H9 (cell line): ENCODE measurements at regions not wholly inside any gene's neighbourhood (a gene's known extent, or its start where the extent isn't known, plus 50 kb on each side); places are given as distances from the start of the nearest gene placed in this dataset.

Experiments used
- DNase-seq: peaks from one replicate; pipeline ENCODE4 v3.0.0-alpha.2; 2017
- H2AFZ ChIP-seq: one replicate; pipeline ENCODE4 v1.6.1; 2013; ENCODE audit warnings: mild to moderate bottlenecking, low read length, control low read depth, moderate library complexity
- H2AK5ac ChIP-seq: 2 replicates; pipeline ENCODE4 v1.6.1; 2013; ENCODE audit warnings: low read length, control low read depth, mixed read lengths; ENCODE audit not compliant: insufficient read length
- H2BK120ac ChIP-seq: one replicate; pipeline ENCODE4 v1.6.1; 2013; ENCODE audit warnings: low read depth, mild to moderate bottlenecking, low read length, control low read depth, inconsistent platforms; ENCODE audit not compliant: poor library complexity, severe bottlenecking
- H2BK12ac ChIP-seq: 2 replicates; pipeline ENCODE4 v1.6.1; 2013; ENCODE audit warnings: low read length, control low read depth, mixed read lengths, low read depth; ENCODE audit not compliant: insufficient read length
- H2BK15ac ChIP-seq: 2 replicates; pipeline ENCODE4 v1.6.1; 2013; ENCODE audit warnings: low read depth, low read length, control low read depth
- H2BK20ac ChIP-seq: one replicate; pipeline ENCODE4 v1.6.1; 2013; ENCODE audit warnings: low read depth, mild to moderate bottlenecking, low read length, control low read depth, inconsistent platforms; ENCODE audit not compliant: poor library complexity, severe bottlenecking
- H2BK5ac ChIP-seq: 2 replicates; pipeline ENCODE4 v1.6.1; 2013; ENCODE audit warnings: low read length, control low read depth, mixed read lengths; ENCODE audit not compliant: insufficient read length
- H3K14ac ChIP-seq: 2 replicates; pipeline ENCODE4 v1.6.1; 2013; ENCODE audit warnings: low read length, control low read depth; ENCODE audit not compliant: insufficient read depth
- H3K18ac ChIP-seq: 2 replicates; pipeline ENCODE4 v1.6.1; 2013; ENCODE audit warnings: low read depth, mild to moderate bottlenecking, mixed read lengths, low read length, control low read depth; ENCODE audit not compliant: insufficient read length
- H3K23ac ChIP-seq: 2 replicates; pipeline ENCODE4 v1.6.1; 2013; ENCODE audit warnings: low read length, control low read depth, mixed read lengths, low read depth; ENCODE audit not compliant: insufficient read length
- H3K23me2 ChIP-seq: 2 replicates; pipeline ENCODE4 v1.6.1; 2013; ENCODE audit warnings: low read depth, mild to moderate bottlenecking, mixed read lengths, low read length, control low read depth; ENCODE audit not compliant: insufficient read length, poor library complexity, severe bottlenecking
- H3K27ac ChIP-seq: 2 replicates; pipeline ENCODE4 v1.5.1; 2013; ENCODE audit warnings: low read length, control low read depth, mixed read lengths, low read depth; ENCODE audit not compliant: insufficient read length
- H3K27me3 ChIP-seq: 2 replicates; pipeline ENCODE4 v1.6.1; 2013; ENCODE audit warnings: low read length, control low read depth, inconsistent platforms; ENCODE audit not compliant: insufficient read depth
- H3K4ac ChIP-seq: 2 replicates; pipeline ENCODE4 v1.6.1; 2013; ENCODE audit warnings: low read depth, mild to moderate bottlenecking, control low read depth, inconsistent platforms, low read length, moderate library complexity
- H3K4me1 ChIP-seq: 2 replicates; pipeline ENCODE4 v1.6.1; 2013; ENCODE audit warnings: low read length, control low read depth, inconsistent platforms; ENCODE audit not compliant: insufficient read depth
- H3K4me2 ChIP-seq: 2 replicates; pipeline ENCODE4 v1.6.1; 2013; ENCODE audit warnings: low read length, control low read depth, mixed read lengths; ENCODE audit not compliant: insufficient read length, insufficient read depth
- H3K56ac ChIP-seq: 2 replicates; pipeline ENCODE4 v1.6.1; 2013; ENCODE audit warnings: low read depth, mild to moderate bottlenecking, mixed read lengths, low read length, control low read depth; ENCODE audit not compliant: insufficient read length
- H3K79me1 ChIP-seq: 2 replicates; pipeline ENCODE4 v1.6.1; 2013; ENCODE audit warnings: low read depth, mild to moderate bottlenecking, moderate library complexity, low read length, control low read depth, inconsistent platforms; ENCODE audit not compliant: insufficient read depth, poor library complexity, severe bottlenecking
- H3K79me2 ChIP-seq: 2 replicates; pipeline ENCODE4 v1.6.1; 2013; ENCODE audit warnings: low read length, control low read depth, inconsistent platforms; ENCODE audit not compliant: insufficient read depth
- H3K9ac ChIP-seq: 2 replicates; pipeline ENCODE4 v1.6.1; 2013; ENCODE audit warnings: low read length, control low read depth, mixed read lengths; ENCODE audit not compliant: insufficient read length; ENCODE audit errors: extremely low read depth
- H3K9me3 ChIP-seq: one replicate; pipeline ENCODE4 v1.6.1; 2013; ENCODE audit warnings: low read depth, low read length, inconsistent platforms; ENCODE audit not compliant: control insufficient read depth
- H3T11ph ChIP-seq: one replicate; pipeline ENCODE4 v1.6.1; 2013; ENCODE audit warnings: mild to moderate bottlenecking, low read length, control low read depth, inconsistent platforms
- H4K20me1 ChIP-seq: one replicate; pipeline ENCODE4 v1.6.1; 2013; ENCODE audit not compliant: control insufficient read depth, insufficient read length, insufficient read depth
- H4K5ac ChIP-seq: 2 replicates; pipeline ENCODE4 v1.6.1; 2013; ENCODE audit warnings: low read depth, mild to moderate bottlenecking, mixed read lengths, low read length, control low read depth; ENCODE audit not compliant: insufficient read length
- H4K8ac ChIP-seq: replicated peaks from 2 replicates; pipeline ENCODE4 v1.6.1; 2013; ENCODE audit warnings: low read length, control low read depth, mixed read lengths, low read depth; ENCODE audit not compliant: insufficient read length
- H4K91ac ChIP-seq: 2 replicates; pipeline ENCODE4 v1.6.1; 2013; ENCODE audit warnings: low read depth, mild to moderate bottlenecking, moderate library complexity, mixed read lengths, low read length, control low read depth; ENCODE audit not compliant: insufficient read length
- H3K27ac Mint-ChIP-seq, 3 experiments: 2 replicates in 2 of 3; 3 replicates in 1 of 3; pipeline ENCODE4 v1.8.0; 2020 to 2021; ENCODE audit warnings: mixed read lengths in 3 of 3, mild to moderate bottlenecking in 1 of 3, moderate library complexity in 1 of 3
- H3K27me3 Mint-ChIP-seq: 2 replicates; pipeline ENCODE4 v1.8.0; 2021; ENCODE audit warnings: low read depth, mild to moderate bottlenecking, moderate library complexity, mixed read lengths
- H3K36me3 Mint-ChIP-seq, 3 experiments: 2 replicates in 2 of 3; 3 replicates in 1 of 3; pipeline ENCODE4 v1.8.0; 2020 to 2021; ENCODE audit warnings: low read depth in 3 of 3, mixed read lengths in 3 of 3; ENCODE audit not compliant: insufficient read depth in 1 of 3
- H3K4me1 Mint-ChIP-seq, 2 experiments: 2 replicates each; pipeline ENCODE4 v1.8.0; 2020; ENCODE audit warnings: mixed read lengths in 2 of 2
- H3K4me3 Mint-ChIP-seq, 2 experiments: 2 replicates in 1 of 2; 3 replicates in 1 of 2; pipeline ENCODE4 v1.8.0; 2020 to 2021; ENCODE audit warnings: mild to moderate bottlenecking in 2 of 2, mixed read lengths in 2 of 2, moderate library complexity in 1 of 2
- H3K9me3 Mint-ChIP-seq, 2 experiments: 2 replicates in 1 of 2; 3 replicates in 1 of 2; pipeline ENCODE4 v1.8.0; 2020; ENCODE audit warnings: mild to moderate bottlenecking in 2 of 2, mixed read lengths in 2 of 2, moderate library complexity in 1 of 2
- CTCF ChIP-seq: fragments of 200-600 bp; sonication (generic); conservative IDR thresholded peaks from 3 replicates; pipeline ENCODE4 v1.8.0; 2021; ENCODE audit warnings: antibody characterized with exemption, mild to moderate bottlenecking
- WGBS: extraction: QIAGEN DNeasy Blood & Tissue Kit; methylation state at CpG from one replicate; pipeline ENCODE4 v1.1.7; 2013; ENCODE audit warnings: missing lambda C conversion rate, low lambda C conversion rate, mixed read lengths; ENCODE audit not compliant: insufficient read length; ENCODE audit errors: extremely low coverage; 5-methylcytosine and 5-hydroxymethylcytosine counted together

DNA sequence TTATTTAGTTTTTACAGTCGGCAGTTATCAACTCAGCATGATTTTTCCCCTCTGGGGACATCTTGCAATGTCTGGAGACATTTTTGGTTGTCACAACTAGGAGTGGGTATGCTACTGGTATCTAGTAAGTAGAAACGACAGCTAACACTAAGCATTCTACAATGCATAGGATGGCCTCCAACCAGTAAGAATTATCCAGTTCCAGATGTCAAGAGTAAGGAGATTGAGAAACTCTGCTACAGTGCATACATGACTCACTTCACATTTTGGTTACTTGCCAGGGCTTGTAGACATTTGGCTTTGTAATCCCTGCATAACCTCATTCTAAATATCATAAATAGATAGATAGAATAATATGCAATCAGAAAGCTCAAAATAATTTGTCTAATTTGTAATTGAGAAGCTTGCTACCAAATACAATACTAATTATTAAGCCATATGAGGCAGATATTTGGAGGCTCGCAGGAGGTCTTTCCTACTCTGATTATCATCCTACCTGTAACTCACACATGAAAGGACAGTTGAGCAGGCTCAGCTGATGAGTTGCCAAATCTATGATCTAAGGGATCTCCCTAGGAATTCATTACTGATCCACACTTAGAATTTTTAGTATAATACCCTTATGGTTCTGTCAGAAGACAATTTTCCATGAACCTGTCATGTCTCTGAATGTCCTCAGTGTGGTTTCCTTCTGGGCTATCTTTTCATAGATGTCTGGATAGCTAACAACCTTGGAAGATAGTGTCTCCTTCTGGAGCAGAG lies 346.9 kb upstream of the TLE4 start:
- no peak overlapping the region for H4K8ac ChIP-seq
- no peak overlapping the region for H3K14ac ChIP-seq
- H3K9ac ChIP-seq: no peak overlapping the region
- H3K23me2 ChIP-seq: no peaks in the 10 kb centered on the region
- no peaks in the 10 kb centered on the region for H3K79me2 ChIP-seq
- no peaks in the 10 kb centered on the region for H3K9me3 ChIP-seq
- H3K4me1 Mint-ChIP-seq: no peaks in the 10 kb centered on the region
- no peak overlapping the region for H3T11ph ChIP-seq
- no peaks in the 10 kb centered on the region for H3K27me3 ChIP-seq
- H3K4me3 Mint-ChIP-seq: no peak overlapping the region
- no peak for DNase-seq
- no peak overlapping the region for H2BK5ac ChIP-seq
- no peak overlapping the region for H3K23ac ChIP-seq
- H3K56ac ChIP-seq: no peak overlapping the region
- no peak overlapping the region for H3K4ac ChIP-seq
- H4K91ac ChIP-seq: no peak overlapping the region
- H4K5ac ChIP-seq: no peak overlapping the region
- H3K4me2 ChIP-seq: no peak overlapping the region
- H2AK5ac ChIP-seq: no peak overlapping the region
- no peaks in the 10 kb centered on the region for H3K4me1 ChIP-seq
- no peak overlapping the region for H3K27ac Mint-ChIP-seq
- H2BK120ac ChIP-seq: no peak overlapping the region
- no peak overlapping the region for H2AFZ ChIP-seq
- TF ChIP-seq CTCF: no peak
- no peaks in the 10 kb centered on the region for H3K79me1 ChIP-seq
- no peaks in the 10 kb centered on the region; a peak in 2 of 7 replicates for H3K36me3 Mint-ChIP-seq
- no peak overlapping the region for H3K18ac ChIP-seq
- peaks cover 3 to 8% of the 10 kb centered on the region in 2 experiments; a peak in 4 of 5 replicates for H3K9me3 Mint-ChIP-seq
- no peak overlapping the region for H2BK20ac ChIP-seq
- no peaks in the 10 kb centered on the region for H4K20me1 ChIP-seq
- no CpG with 5 or more reads among the region's 3 CpGs for WGBS
- H3K27ac ChIP-seq: no peak overlapping the region
- no peak overlapping the region for H2BK12ac ChIP-seq
- H3K27me3 Mint-ChIP-seq: no peaks in the 10 kb centered on the region
- H2BK15ac ChIP-seq: no peak overlapping the region
